ENCODE measurements at regions not wholly inside any gene's neighbourhood (a gene's known extent, or its start where the extent isn't known, plus 50 kb on each side); places are given as distances from the start of the nearest gene placed in this dataset.

GRCh38 chr4:31141095-31141831, 421.1 kb downstream of the PCDH7 start:
- no peak for TF ChIP-seq CREB5 (CRISPR knock-in tag; IDR thresholded peaks at IDR 0.05; ENCODE audit: low read depth)
- TF ChIP-seq ZNF8 (CRISPR knock-in tag; IDR thresholded peaks at IDR 0.05): no peak
- no peak for TF ChIP-seq CSRNP3 (CRISPR knock-in tag; IDR thresholded peaks at IDR 0.05)
- no peak for TF ChIP-seq GLIS3 (CRISPR knock-in tag; IDR thresholded peaks at IDR 0.05)

Measured in SK-N-SH treated with all-trans-retinoic acid at 6 μM for 48 hours (cell line).